ENCODE measurements at regions not wholly inside any gene's neighbourhood (a gene's known extent, or its start where the extent isn't known, plus 50 kb on each side); places are given as distances from the start of the nearest gene placed in this dataset.

DNA sequence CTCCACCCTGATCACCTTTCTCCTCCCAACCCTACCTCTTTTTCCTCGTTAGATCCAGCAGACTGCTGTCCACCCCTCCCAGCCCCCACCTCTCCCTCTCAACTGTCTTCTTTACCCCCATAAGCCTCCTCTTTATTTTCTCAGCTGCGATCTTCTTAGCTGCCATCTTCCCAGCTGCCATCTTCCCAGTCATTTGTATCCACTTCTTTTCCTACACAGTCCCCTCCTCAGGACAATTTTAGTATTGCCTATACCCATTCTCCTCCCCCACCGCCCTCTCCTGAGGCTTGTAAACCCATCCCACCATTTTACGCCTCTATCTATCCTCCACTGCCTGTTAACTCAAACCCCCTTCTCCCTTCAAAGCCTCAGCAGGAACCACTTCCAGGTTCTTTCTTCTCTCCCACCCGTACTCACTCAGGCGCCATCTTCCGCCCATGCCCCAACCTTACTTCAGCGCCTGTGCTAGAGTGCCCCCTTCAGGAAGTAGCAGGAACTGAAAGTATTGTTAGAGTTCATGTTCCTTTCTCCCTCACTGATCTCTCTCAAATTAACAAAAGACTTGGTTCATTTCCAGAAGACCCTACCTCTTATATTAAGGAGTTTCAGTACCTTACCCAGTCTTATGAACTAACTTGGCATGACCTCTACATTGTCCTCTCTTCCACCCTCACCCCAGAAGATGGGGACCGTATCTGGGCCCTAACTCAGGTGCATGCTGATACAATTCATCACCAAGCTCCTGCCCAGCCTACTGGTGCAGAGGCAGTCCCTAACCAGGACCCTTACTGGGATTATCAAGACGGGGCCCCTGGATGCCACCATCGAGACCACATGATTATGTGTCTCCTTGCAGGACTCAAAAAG, 236.0 kb downstream of the ADGRG6 start:
- FAIRE-seq (no peak), DNase-seq (ENCODE audit: low read depth, low spot score) (peak; percentile 4)
- Histone ChIP-seq H3K79me2 (ENCODE audit: control insufficient read depth, insufficient read depth, low read length) (no peaks in the 10 kb centered on the region), H2AFZ (ENCODE audit: control insufficient read depth, low read length) (no peak overlapping the region), H3K4me3 (ENCODE audit: control insufficient read depth in 2 of 3, extremely low read depth in 1 of 3, insufficient read depth in 2 of 3, low read depth in 1 of 3, low read length in 3 of 3) (no peak overlapping the region), H3K4me1 (ENCODE audit: control insufficient read depth, extremely low read depth, insufficient read depth, low read length) (peaks cover 8% of the 10 kb centered on the region), H3K27ac (ENCODE audit: control insufficient read depth, insufficient read depth, low read length) (no peak overlapping the region), H3K9me3 (ENCODE audit: control insufficient read depth, low read depth, low read length) (peaks cover 4% of the 10 kb centered on the region), H3K9me1 (ENCODE audit: control insufficient read depth, extremely low read depth, insufficient read depth, low read length) (no peaks in the 10 kb centered on the region), H4K20me1 (ENCODE audit: control insufficient read depth, extremely low read depth, insufficient read depth, low read length) (no peaks in the 10 kb centered on the region), H3K36me3 (ENCODE audit: control insufficient read depth in 2 of 2, extremely low read depth in 1 of 2, insufficient read depth in 2 of 2, low read length in 2 of 2) (no peaks in the 10 kb centered on the region), H3K9ac (ENCODE audit: control insufficient read depth, extremely low read depth, insufficient read depth, low read length) (no peak overlapping the region), H3K4me2 (ENCODE audit: control insufficient read depth, extremely low read depth, insufficient read depth, low read depth, low read length) (no peak overlapping the region), H3K27me3 (ENCODE audit: control insufficient read depth, extremely low read depth, insufficient read depth, low read length) (no peaks in the 10 kb centered on the region)
- no peak for TF ChIP-seq EZH2 (IDR thresholded peaks at IDR 0.05; ENCODE audit: low read length)
- TF ChIP-seq, protein P1, sequence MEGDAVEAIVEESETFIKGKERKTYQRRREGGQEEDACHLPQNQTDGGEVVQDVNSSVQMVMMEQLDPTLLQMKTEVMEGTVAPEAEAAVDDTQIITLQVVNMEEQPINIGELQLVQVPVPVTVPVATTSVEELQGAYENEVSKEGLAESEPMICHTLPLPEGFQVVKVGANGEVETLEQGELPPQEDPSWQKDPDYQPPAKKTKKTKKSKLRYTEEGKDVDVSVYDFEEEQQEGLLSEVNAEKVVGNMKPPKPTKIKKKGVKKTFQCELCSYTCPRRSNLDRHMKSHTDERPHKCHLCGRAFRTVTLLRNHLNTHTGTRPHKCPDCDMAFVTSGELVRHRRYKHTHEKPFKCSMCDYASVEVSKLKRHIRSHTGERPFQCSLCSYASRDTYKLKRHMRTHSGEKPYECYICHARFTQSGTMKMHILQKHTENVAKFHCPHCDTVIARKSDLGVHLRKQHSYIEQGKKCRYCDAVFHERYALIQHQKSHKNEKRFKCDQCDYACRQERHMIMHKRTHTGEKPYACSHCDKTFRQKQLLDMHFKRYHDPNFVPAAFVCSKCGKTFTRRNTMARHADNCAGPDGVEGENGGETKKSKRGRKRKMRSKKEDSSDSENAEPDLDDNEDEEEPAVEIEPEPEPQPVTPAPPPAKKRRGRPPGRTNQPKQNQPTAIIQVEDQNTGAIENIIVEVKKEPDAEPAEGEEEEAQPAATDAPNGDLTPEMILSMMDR (optimal IDR thresholded peaks at IDR 0.05 in 1 of 3, IDR thresholded peaks at IDR 0.05 in 1 of 3, conservative IDR thresholded peaks at IDR 0.05 in 1 of 3; ENCODE audit: extremely low read depth in 1 of 3, insufficient read depth in 2 of 3, low read length in 3 of 3) = peak; percentile 27 to 76 (median 54)
- dilution Hi-C loops (cut with MboI; ENCODE audit: extremely low pct_ligation_motif_present, low sequenced_read_pairs) = no loop called here

GRCh38 chr6:142542704-142543233, 241.0 kb downstream of the ADGRG6 start:
- FAIRE-seq (peak; percentile 96), DNase-seq (ENCODE audit: low read depth, low spot score) (peak; percentile 15)
- Histone ChIP-seq H3K9me3 (ENCODE audit: control insufficient read depth, low read depth, low read length) (no peaks in the 10 kb centered on the region), H2AFZ (ENCODE audit: control insufficient read depth, low read length) (peak overlapping the region; percentile 92), H3K79me2 (ENCODE audit: control insufficient read depth, insufficient read depth, low read length) (no peaks in the 10 kb centered on the region), H3K9me1 (ENCODE audit: control insufficient read depth, extremely low read depth, insufficient read depth, low read length) (no peaks in the 10 kb centered on the region), H3K4me1 (ENCODE audit: control insufficient read depth, extremely low read depth, insufficient read depth, low read length) (peaks cover 11% of the 10 kb centered on the region), H3K4me3 (ENCODE audit: control insufficient read depth in 2 of 3, extremely low read depth in 1 of 3, insufficient read depth in 2 of 3, low read depth in 1 of 3, low read length in 3 of 3) (no peak overlapping the region), H3K27ac (ENCODE audit: control insufficient read depth, insufficient read depth, low read length) (peak overlapping the region; percentile 52), H4K20me1 (ENCODE audit: control insufficient read depth, extremely low read depth, insufficient read depth, low read length) (no peaks in the 10 kb centered on the region), H3K9ac (ENCODE audit: control insufficient read depth, extremely low read depth, insufficient read depth, low read length) (no peak overlapping the region), H3K27me3 (ENCODE audit: control insufficient read depth, extremely low read depth, insufficient read depth, low read length) (no peaks in the 10 kb centered on the region), H3K36me3 (ENCODE audit: control insufficient read depth in 2 of 2, extremely low read depth in 1 of 2, insufficient read depth in 2 of 2, low read length in 2 of 2) (no peaks in the 10 kb centered on the region), H3K4me2 (ENCODE audit: control insufficient read depth, extremely low read depth, insufficient read depth, low read depth, low read length) (peak overlapping the region; percentile 63)
- dilution Hi-C loops (cut with MboI; ENCODE audit: extremely low pct_ligation_motif_present, low sequenced_read_pairs) = no loop called here
- TF ChIP-seq, protein P1 (optimal IDR thresholded peaks at IDR 0.05 in 1 of 3, IDR thresholded peaks at IDR 0.05 in 1 of 3, conservative IDR thresholded peaks at IDR 0.05 in 1 of 3; ENCODE audit: extremely low read depth in 1 of 3, insufficient read depth in 2 of 3, low read length in 3 of 3) = no peak
- no peak for TF ChIP-seq EZH2 (IDR thresholded peaks at IDR 0.05; ENCODE audit: low read length)
